Medulla oblongata (tissue), 1 donor: ENCODE measurements at regions not wholly inside any gene's neighbourhood (a gene's known extent, or its start where the extent isn't known, plus 50 kb on each side); places are given as distances from the start of the nearest gene placed in this dataset.

Experiments used
- DNase-seq: peaks from one replicate; pipeline ENCODE4 v3.0.0-alpha.2; 2015; ENCODE audit errors: extremely low spot score

GRCh38 chr16:49216593-49216992 lies 65.0 kb downstream of the CBLN1 start:
- no peak for DNase-seq

- no peak for DNase-seq
These were observed 68.0 kb downstream of the CBLN1 start for GRCh38 chr16:49213594-49213993.

- DNase-seq: no peak
These were observed 77.4 kb downstream of the CBLN1 start for GRCh38 chr16:49204191-49204590.

- DNase-seq: no peak
These were observed 78.3 kb downstream of the CBLN1 start for GRCh38 chr16:49203361-49203760.

GRCh38 chr16:49201118-49201517 lies 80.5 kb downstream of the CBLN1 start:
- DNase-seq: no peak

- no peak for DNase-seq
These were observed 81.3 kb downstream of the CBLN1 start for GRCh38 chr16:49200223-49200820.

- no peak for DNase-seq
These were observed 86.4 kb downstream of the CBLN1 start for GRCh38 chr16:49195237-49195548.

GRCh38 chr16:49194537-49195236 lies 87.0 kb downstream of the CBLN1 start:
- no peak for DNase-seq

GRCh38 chr16:49193596-49193995 lies 88.0 kb downstream of the CBLN1 start:
- no peak for DNase-seq

GRCh38 chr16:49189286-49189685 lies 92.4 kb downstream of the CBLN1 start:
- DNase-seq: no peak

GRCh38 chr16:49183911-49184310 lies 97.7 kb downstream of the CBLN1 start:
- no peak for DNase-seq

GRCh38 chr16:49181791-49182518 lies 99.7 kb downstream of the CBLN1 start:
- DNase-seq: no peak

- no peak for DNase-seq
These were observed 101.8 kb downstream of the CBLN1 start for GRCh38 chr16:49179714-49180330.

GRCh38 chr16:49168126-49168525 lies 113.5 kb downstream of the CBLN1 start:
- DNase-seq: no peak

- no peak for DNase-seq
These were observed 116.6 kb downstream of the CBLN1 start for GRCh38 chr16:49165025-49165424.

GRCh38 chr16:49161191-49161590 lies 120.4 kb downstream of the CBLN1 start:
- no peak for DNase-seq

- DNase-seq: no peak
These were observed 123.5 kb downstream of the CBLN1 start for GRCh38 chr16:49158029-49158642.

GRCh38 chr16:49150341-49150740 lies 131.3 kb downstream of the CBLN1 start:
- DNase-seq: no peak

GRCh38 chr16:49148410-49148809 lies 133.2 kb downstream of the CBLN1 start:
- no peak for DNase-seq

- no peak for DNase-seq
These were observed 141.0 kb downstream of the CBLN1 start for GRCh38 chr16:49140618-49141017.

GRCh38 chr16:49130397-49130796 lies 151.2 kb downstream of the CBLN1 start:
- no peak for DNase-seq

- DNase-seq: no peak
These were observed 151.7 kb downstream of the CBLN1 start for GRCh38 chr16:49129935-49130334.
